Hepatocyte (in vitro differentiated cells): ENCODE measurements at regions not wholly inside any gene's neighbourhood (a gene's known extent, or its start where the extent isn't known, plus 50 kb on each side); places are given as distances from the start of the nearest gene placed in this dataset.

Experiments
- DNase-seq: peaks from one replicate; pipeline ENCODE4 v3.0.0-alpha.2; 2016; ENCODE audit warnings: low spot score
- H2AFZ ChIP-seq: fragments of 200-600 bp; sonication (generic); 2 replicates; pipeline ENCODE4 v1.6.0; 2016; ENCODE audit warnings: antibody characterized with exemption, mild to moderate bottlenecking
- H3K27ac ChIP-seq: fragments of 200-600 bp; sonication (generic); 2 replicates; pipeline ENCODE4 v1.5.1; 2016; ENCODE audit warnings: mild to moderate bottlenecking
- H3K27me3 ChIP-seq: fragments of 200-600 bp; sonication (generic); 2 replicates; pipeline ENCODE4 v1.6.1; 2016
- H3K36me3 ChIP-seq: fragments of 200-600 bp; sonication (generic); replicated peaks from 2 replicates; pipeline ENCODE4 v1.5.1; 2016; ENCODE audit warnings: low read depth; ENCODE audit not compliant: insufficient read depth
- H3K4me1 ChIP-seq: fragments of 200-600 bp; sonication (generic); 2 replicates; pipeline ENCODE4 v1.5.1; 2016; ENCODE audit warnings: mild to moderate bottlenecking, moderate library complexity; ENCODE audit not compliant: insufficient read depth
- H3K4me2 ChIP-seq: fragments of 200-600 bp; sonication (generic); 2 replicates; pipeline ENCODE4 v1.6.0; 2016
- H3K4me3 ChIP-seq: fragments of 200-600 bp; sonication (generic); 2 replicates; pipeline ENCODE4 v1.5.1; 2016; ENCODE audit warnings: mild to moderate bottlenecking
- H3K79me2 ChIP-seq: fragments of 200-600 bp; sonication (generic); 2 replicates; pipeline ENCODE4 v1.6.0; 2017; ENCODE audit warnings: mild to moderate bottlenecking
- H3K9me2 ChIP-seq: fragments of 200-600 bp; sonication (generic); replicated peaks from 2 replicates; pipeline ENCODE4 v1.6.0; 2017; ENCODE audit warnings: mild to moderate bottlenecking; ENCODE audit not compliant: insufficient read depth
- H3K9me3 ChIP-seq: fragments of 200-600 bp; sonication (generic); 2 replicates; pipeline ENCODE4 v1.5.1; 2016; ENCODE audit warnings: low read depth, mild to moderate bottlenecking
- H4K20me1 ChIP-seq: fragments of 200-600 bp; sonication (generic); 2 replicates; pipeline ENCODE4 v1.6.0; 2016; ENCODE audit warnings: mild to moderate bottlenecking; ENCODE audit not compliant: insufficient read depth, poor library complexity, severe bottlenecking
- EZH2 ChIP-seq: fragments of 200-600 bp; sonication (generic); IDR thresholded peaks from 2 replicates; pipeline ENCODE4 v1.6.1; 2016; ENCODE audit warnings: antibody characterized with exemption, mild to moderate bottlenecking, borderline replicate concordance
- EZH2phosphoT487 ChIP-seq: fragments of 200-600 bp; sonication (generic); IDR thresholded peaks from one replicate; pipeline ENCODE4 v1.6.1; 2018; ENCODE audit warnings: antibody characterized with exemption, mild to moderate bottlenecking, low read depth, moderate library complexity; ENCODE audit not compliant: unreplicated experiment, severe bottlenecking
- WGBS: methylation state at CpG from one replicate; pipeline ENCODE4 v1.1.6; 2016; ENCODE audit warnings: low lambda C conversion rate; ENCODE audit errors: missing lambda C conversion rate; 5-methylcytosine and 5-hydroxymethylcytosine counted together
- TF ChIP-seq, protein P1 (sequence below): fragments of 200-600 bp; sonication (generic); IDR thresholded peaks from 2 replicates; pipeline ENCODE4 v1.5.1; 2016; ENCODE audit warnings: antibody characterized with exemption, mild to moderate bottlenecking; ENCODE audit not compliant: poor library complexity

DNA sequence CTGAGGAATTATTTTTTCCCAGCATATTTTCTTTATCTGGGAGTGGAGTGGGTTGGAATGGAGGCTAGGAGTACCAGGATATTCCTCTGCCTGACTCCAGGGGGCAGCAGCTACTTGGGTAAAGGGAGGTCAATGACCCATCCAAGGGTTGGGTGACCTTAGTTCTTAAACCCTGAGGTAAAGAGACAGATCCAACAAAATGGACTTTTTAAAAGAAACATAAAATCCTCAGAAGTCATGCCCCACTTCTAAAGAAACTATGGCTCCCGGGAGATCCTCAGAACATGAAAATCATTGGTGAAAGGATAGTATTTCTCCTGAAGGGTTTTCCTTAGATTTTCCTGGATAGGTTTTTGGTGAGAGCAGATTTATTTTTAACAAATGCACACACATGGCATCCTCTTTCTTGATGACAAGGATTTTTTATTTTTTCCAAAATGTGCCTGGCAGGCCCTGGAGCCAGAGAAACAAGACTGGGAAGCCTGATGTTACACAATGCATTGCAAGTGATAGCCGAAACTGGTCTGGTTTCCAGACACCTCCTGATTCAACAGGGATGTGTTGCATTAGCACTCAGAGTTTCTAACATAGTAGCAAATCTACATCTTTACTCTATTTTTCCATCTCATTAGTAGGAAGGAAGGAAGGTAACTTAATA, 240.9 kb upstream of the BTBD3 start:
- WGBS: 40% methylated on average over 2 of the region's 2 CpGs
- no peak overlapping the region for H2AFZ ChIP-seq

DNA sequence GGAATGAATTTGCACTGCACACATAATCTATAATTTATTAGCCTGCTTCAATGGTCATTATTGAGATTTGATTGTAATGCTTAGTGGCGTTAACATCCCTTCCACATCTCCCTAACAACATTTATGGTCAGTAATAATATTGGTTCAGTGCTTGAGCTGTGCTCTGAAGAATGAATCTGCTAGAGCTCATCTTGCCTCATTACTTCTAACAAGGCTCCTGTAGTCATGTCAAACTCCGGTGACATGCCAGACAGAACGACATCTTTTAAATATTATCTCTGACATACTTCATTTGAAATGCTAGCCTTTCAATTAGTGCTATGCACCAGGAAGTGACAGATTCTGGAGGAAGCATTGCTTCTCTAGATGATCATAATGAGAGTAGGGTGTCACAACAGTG, 240.3 kb upstream of the BTBD3 start:
- H3K4me3 ChIP-seq: no peak overlapping the region
- no peaks in the 10 kb centered on the region for H3K4me1 ChIP-seq
- TF ChIP-seq EZH2phosphoT487 (no peak), EZH2 (no peak)
- TF ChIP-seq, protein P1, sequence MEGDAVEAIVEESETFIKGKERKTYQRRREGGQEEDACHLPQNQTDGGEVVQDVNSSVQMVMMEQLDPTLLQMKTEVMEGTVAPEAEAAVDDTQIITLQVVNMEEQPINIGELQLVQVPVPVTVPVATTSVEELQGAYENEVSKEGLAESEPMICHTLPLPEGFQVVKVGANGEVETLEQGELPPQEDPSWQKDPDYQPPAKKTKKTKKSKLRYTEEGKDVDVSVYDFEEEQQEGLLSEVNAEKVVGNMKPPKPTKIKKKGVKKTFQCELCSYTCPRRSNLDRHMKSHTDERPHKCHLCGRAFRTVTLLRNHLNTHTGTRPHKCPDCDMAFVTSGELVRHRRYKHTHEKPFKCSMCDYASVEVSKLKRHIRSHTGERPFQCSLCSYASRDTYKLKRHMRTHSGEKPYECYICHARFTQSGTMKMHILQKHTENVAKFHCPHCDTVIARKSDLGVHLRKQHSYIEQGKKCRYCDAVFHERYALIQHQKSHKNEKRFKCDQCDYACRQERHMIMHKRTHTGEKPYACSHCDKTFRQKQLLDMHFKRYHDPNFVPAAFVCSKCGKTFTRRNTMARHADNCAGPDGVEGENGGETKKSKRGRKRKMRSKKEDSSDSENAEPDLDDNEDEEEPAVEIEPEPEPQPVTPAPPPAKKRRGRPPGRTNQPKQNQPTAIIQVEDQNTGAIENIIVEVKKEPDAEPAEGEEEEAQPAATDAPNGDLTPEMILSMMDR: no peak
- H3K27ac ChIP-seq: no peak overlapping the region
- no peak overlapping the region for H2AFZ ChIP-seq
- no peaks in the 10 kb centered on the region for H3K27me3 ChIP-seq
- no peak for DNase-seq
- H3K9me2 ChIP-seq: no peaks in the 10 kb centered on the region
- no peaks in the 10 kb centered on the region for H3K79me2 ChIP-seq
- H3K9me3 ChIP-seq: no peaks in the 10 kb centered on the region
- no peak overlapping the region for H3K4me2 ChIP-seq
- H4K20me1 ChIP-seq: no peaks in the 10 kb centered on the region
- H3K36me3 ChIP-seq: no peaks in the 10 kb centered on the region
- WGBS: 75% methylated on average over 3 of the region's 3 CpGs

More for the DNA sequence above, 240.9 kb upstream of the BTBD3 start:
- TF ChIP-seq, protein P1: peak; percentile 70
- no peak for TF ChIP-seq EZH2
- TF ChIP-seq EZH2phosphoT487: no peak
- H3K9me3 ChIP-seq: no peaks in the 10 kb centered on the region
- H4K20me1 ChIP-seq: no peaks in the 10 kb centered on the region
- no peak overlapping the region for H3K27ac ChIP-seq
- H3K79me2 ChIP-seq: no peaks in the 10 kb centered on the region
- peak; percentile 73 for DNase-seq
- H3K27me3 ChIP-seq: no peaks in the 10 kb centered on the region
- H3K4me2 ChIP-seq: no peak overlapping the region
- no peaks in the 10 kb centered on the region for H3K36me3 ChIP-seq
- H3K4me3 ChIP-seq: no peak overlapping the region
- H3K9me2 ChIP-seq: no peaks in the 10 kb centered on the region
- H3K4me1 ChIP-seq: no peaks in the 10 kb centered on the region

DNA sequence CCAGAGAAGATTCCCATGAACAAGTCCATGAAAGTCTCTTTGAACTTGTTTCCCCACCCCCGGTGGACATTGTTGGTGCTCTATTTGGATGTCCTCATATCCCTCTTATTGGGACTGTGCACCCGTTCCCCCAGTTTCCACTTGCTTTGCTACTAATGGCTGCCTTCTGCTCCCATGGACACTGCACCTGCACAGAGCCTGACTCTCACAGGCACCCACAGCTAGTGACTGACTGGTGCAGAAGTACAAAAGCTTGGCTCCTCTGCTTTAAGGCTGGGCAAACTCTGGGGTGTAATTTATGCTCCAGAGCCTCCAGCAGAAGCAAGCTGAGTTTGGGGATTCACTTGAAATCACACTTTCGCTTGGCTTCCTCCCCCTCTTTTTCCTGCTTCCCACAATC, 239.9 kb upstream of the BTBD3 start:
- H3K4me2 ChIP-seq: no peak overlapping the region
- H3K79me2 ChIP-seq: no peaks in the 10 kb centered on the region
- no peaks in the 10 kb centered on the region for H3K27me3 ChIP-seq
- no peak overlapping the region for H3K4me3 ChIP-seq
- H3K36me3 ChIP-seq: no peaks in the 10 kb centered on the region
- 78% methylated on average over 3 of the region's 3 CpGs for WGBS
- H3K4me1 ChIP-seq: no peaks in the 10 kb centered on the region
- no peak overlapping the region for H2AFZ ChIP-seq
- no peak overlapping the region for H3K27ac ChIP-seq
- TF ChIP-seq, protein P1: no peak
- TF ChIP-seq EZH2phosphoT487: no peak
- TF ChIP-seq EZH2: no peak
- H3K9me2 ChIP-seq: no peaks in the 10 kb centered on the region
- H3K9me3 ChIP-seq: no peaks in the 10 kb centered on the region
- H4K20me1 ChIP-seq: no peaks in the 10 kb centered on the region
- DNase-seq: no peak
